ENCODE measurements at regions not wholly inside any gene's neighbourhood (a gene's known extent, or its start where the extent isn't known, plus 50 kb on each side); places are given as distances from the start of the nearest gene placed in this dataset.

GRCh38 chr13:50595196-50595595 is 248.3 kb downstream of the DLEU7 start:
- Histone ChIP-seq H3K4me1 (ENCODE audit: control insufficient read depth in 1 of 2, extremely low read depth in 1 of 2, insufficient read depth in 2 of 2, low read length in 2 of 2) (peaks cover 22 to 33% of the 10 kb centered on the region in 2 experiments), H3K9me3 (no peaks in the 10 kb centered on the region), H3K36me3 (ENCODE audit: control insufficient read depth in 2 of 2, extremely low read depth in 1 of 2, insufficient read depth in 1 of 2, low read length in 1 of 2) (no peaks in the 10 kb centered on the region), H3K4me3 (ENCODE audit: control insufficient read depth in 1 of 2, extremely low read depth in 1 of 2, low read length in 1 of 2) (no peak overlapping the region), H3K27ac (ENCODE audit: low read length) (peak overlapping the region; percentile 32), H3K27me3 (replicated peaks in 1 of 2; ENCODE audit: control insufficient read depth in 2 of 2, extremely low read depth in 1 of 2, insufficient read depth in 2 of 2, low read length in 1 of 2) (no peaks in the 10 kb centered on the region)
- POLR2A ChIA-PET: interaction anchor here in 1 of 2 donors (0.6 kb wide), 1 partner anchor 586 kb away, joined by 6 read pairs; no protein-coding TSS in a partner anchor
- H3K27ac Mint-ChIP-seq: peak overlapping the region; percentile 72 to 86
- CTCF ChIA-PET: interaction anchor here in 1 of 2 donors (0.7 kb wide), 1 partner anchor 317 kb away, joined by 4 read pairs; no protein-coding TSS in a partner anchor
- WGBS (ENCODE audit: insufficient coverage): no CpG with 5 or more reads among the region's 3 CpGs
- no peaks in the 10 kb centered on the region for H3K27me3 Mint-ChIP-seq
- no peaks in the 10 kb centered on the region for H3K36me3 Mint-ChIP-seq
- H3K9me3 Mint-ChIP-seq: no peaks in the 10 kb centered on the region
- H3K4me3 Mint-ChIP-seq: peak overlapping the region in 1 of 3 donors; percentile 43
- ATAC-seq (replicated peaks in 1 of 4): no peak
- H3K4me1 Mint-ChIP-seq: peaks cover 37 to 47% (median 44%) of the 10 kb centered on the region in 3 donors
- no peak for DNase-seq

DNA sequence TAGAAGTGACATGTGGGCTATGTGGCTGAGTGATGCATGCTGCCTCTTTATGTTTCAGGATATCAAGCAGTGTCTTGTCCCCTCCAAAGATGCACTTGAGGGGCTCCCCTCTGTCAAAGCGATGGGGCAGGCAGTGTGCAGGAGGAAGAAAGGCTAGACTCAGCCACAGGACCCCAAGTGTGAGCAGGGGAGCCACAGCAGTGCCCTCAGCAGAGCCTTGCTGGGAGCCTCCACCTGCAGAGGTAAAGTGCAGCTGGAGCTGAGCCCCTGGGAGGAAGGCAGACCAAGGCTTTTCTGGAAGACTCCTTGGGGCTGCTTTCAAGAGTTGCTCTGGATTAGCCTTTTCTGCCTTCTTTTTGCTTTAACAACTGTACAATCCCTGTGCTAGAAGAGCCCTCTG is 247.3 kb downstream of the DLEU7 start:
- H3K27ac Mint-ChIP-seq: no peak overlapping the region

DNA sequence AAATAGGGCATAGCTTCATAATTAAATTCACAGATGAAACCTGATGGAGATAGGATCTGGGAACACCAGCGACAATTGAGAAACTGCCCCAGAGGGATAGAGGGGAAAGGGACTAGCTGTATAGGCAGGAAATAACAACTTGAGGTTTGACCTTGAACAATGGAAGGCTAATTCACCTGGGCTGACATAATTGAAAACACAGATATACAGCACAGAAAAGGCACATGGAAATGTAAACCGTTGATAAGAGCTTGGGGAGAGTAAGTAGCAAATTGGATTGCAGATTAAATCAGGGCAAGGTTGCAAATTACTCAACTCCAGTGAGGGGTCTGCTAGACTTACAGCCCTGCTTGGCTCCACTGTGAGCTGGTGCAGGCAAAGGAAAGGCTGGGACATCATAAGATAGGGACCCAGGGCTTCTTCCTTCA is 246.7 kb downstream of the DLEU7 start:
- ATAC-seq (replicated peaks in 1 of 4): no peak
- CTCF ChIA-PET: interaction anchor here in 1 of 2 donors (0.6 to 0.7 kb wide), 4 partner anchors 22 to 1300 kb away, joined by 3 to 12 read pairs (median 6); no protein-coding TSS in a partner anchor

More for the DNA sequence above, 247.3 kb downstream of the DLEU7 start:
- ATAC-seq (replicated peaks in 1 of 4) (no peak), DNase-seq (no peak)
- CTCF ChIA-PET: no interaction called here
- H3K9me3 ChIP-seq: no peaks in the 10 kb centered on the region
- POLR2A ChIA-PET: no interaction called here
- H3K27me3 Mint-ChIP-seq: no peaks in the 10 kb centered on the region
- 67% methylated on average over 1 of the region's 1 CpG for WGBS (ENCODE audit: insufficient coverage)
- H3K27me3 ChIP-seq (replicated peaks in 1 of 2; ENCODE audit: control insufficient read depth in 2 of 2, extremely low read depth in 1 of 2, insufficient read depth in 2 of 2, low read length in 1 of 2): no peaks in the 10 kb centered on the region
- H3K4me1 Mint-ChIP-seq: peaks cover 37 to 47% (median 44%) of the 10 kb centered on the region in 3 donors
- no peak overlapping the region for H3K4me3 Mint-ChIP-seq
- H3K4me3 ChIP-seq (ENCODE audit: control insufficient read depth in 1 of 2, extremely low read depth in 1 of 2, low read length in 1 of 2): no peak overlapping the region
- no peaks in the 10 kb centered on the region for H3K36me3 ChIP-seq (ENCODE audit: control insufficient read depth in 2 of 2, extremely low read depth in 1 of 2, insufficient read depth in 1 of 2, low read length in 1 of 2)
- H3K36me3 Mint-ChIP-seq: no peaks in the 10 kb centered on the region
- peaks cover 22 to 33% of the 10 kb centered on the region in 2 experiments for H3K4me1 ChIP-seq (ENCODE audit: control insufficient read depth in 1 of 2, extremely low read depth in 1 of 2, insufficient read depth in 2 of 2, low read length in 2 of 2)
- no peak overlapping the region for H3K27ac ChIP-seq (ENCODE audit: low read length)
- H3K9me3 Mint-ChIP-seq: no peaks in the 10 kb centered on the region

GRCh38 chr13:50598338-50598737 is 245.2 kb downstream of the DLEU7 start:
- H3K27me3 Mint-ChIP-seq: no peaks in the 10 kb centered on the region
- no peaks in the 10 kb centered on the region for H3K36me3 Mint-ChIP-seq
- WGBS (ENCODE audit: insufficient coverage): no CpG with 5 or more reads among the region's 3 CpGs
- no peaks in the 10 kb centered on the region for H3K27me3 ChIP-seq (replicated peaks in 1 of 2; ENCODE audit: control insufficient read depth in 2 of 2, extremely low read depth in 1 of 2, insufficient read depth in 2 of 2, low read length in 1 of 2)
- DNase-seq: no peak
- H3K4me3 Mint-ChIP-seq: no peak overlapping the region
- no peak overlapping the region for H3K27ac ChIP-seq (ENCODE audit: low read length)
- no peaks in the 10 kb centered on the region for H3K9me3 ChIP-seq
- peaks cover 22 to 24% of the 10 kb centered on the region in 2 experiments for H3K4me1 ChIP-seq (ENCODE audit: control insufficient read depth in 1 of 2, extremely low read depth in 1 of 2, insufficient read depth in 2 of 2, low read length in 2 of 2)
- ChIA-PET CTCF (no interaction called here), POLR2A (no interaction called here)
- H3K27ac Mint-ChIP-seq: peak overlapping the region in 1 of 2 donors; percentile 0
- no peaks in the 10 kb centered on the region for H3K36me3 ChIP-seq (ENCODE audit: control insufficient read depth in 2 of 2, extremely low read depth in 1 of 2, insufficient read depth in 1 of 2, low read length in 1 of 2)
- no peak overlapping the region for H3K4me3 ChIP-seq (ENCODE audit: control insufficient read depth in 1 of 2, extremely low read depth in 1 of 2, low read length in 1 of 2)
- H3K4me1 Mint-ChIP-seq: peaks cover 28 to 36% (median 35%) of the 10 kb centered on the region in 3 donors
- no peaks in the 10 kb centered on the region for H3K9me3 Mint-ChIP-seq
- no peak for ATAC-seq (replicated peaks in 1 of 4)

More for the DNA sequence above, 246.7 kb downstream of the DLEU7 start:
- H3K36me3 Mint-ChIP-seq: no peaks in the 10 kb centered on the region
- H3K4me3 Mint-ChIP-seq: no peak overlapping the region
- DNase-seq: no peak
- H3K4me1 Mint-ChIP-seq: peaks cover 37 to 44% (median 44%) of the 10 kb centered on the region in 3 donors
- no peaks in the 10 kb centered on the region for H3K9me3 ChIP-seq
- H3K27ac ChIP-seq (ENCODE audit: low read length): no peak overlapping the region
- no peaks in the 10 kb centered on the region for H3K27me3 ChIP-seq (replicated peaks in 1 of 2; ENCODE audit: control insufficient read depth in 2 of 2, extremely low read depth in 1 of 2, insufficient read depth in 2 of 2, low read length in 1 of 2)
- POLR2A ChIA-PET: interaction anchor here (0.6 kb wide), 4 partner anchors 27 to 1262 kb away, joined by 3 to 10 read pairs (median 6); partner anchors contain the start of gene SPRYD7 (in 1 of the 2)
- H3K27ac Mint-ChIP-seq: no peak overlapping the region
- H3K4me3 ChIP-seq (ENCODE audit: control insufficient read depth in 1 of 2, extremely low read depth in 1 of 2, low read length in 1 of 2): no peak overlapping the region
- H3K9me3 Mint-ChIP-seq: no peaks in the 10 kb centered on the region
- 67% methylated on average over 1 of the region's 2 CpGs for WGBS (ENCODE audit: insufficient coverage)
- no peaks in the 10 kb centered on the region for H3K27me3 Mint-ChIP-seq
- H3K4me1 ChIP-seq (ENCODE audit: control insufficient read depth in 1 of 2, extremely low read depth in 1 of 2, insufficient read depth in 2 of 2, low read length in 2 of 2): peaks cover 22 to 33% of the 10 kb centered on the region in 2 experiments
- H3K36me3 ChIP-seq (ENCODE audit: control insufficient read depth in 2 of 2, extremely low read depth in 1 of 2, insufficient read depth in 1 of 2, low read length in 1 of 2): no peaks in the 10 kb centered on the region

- Histone ChIP-seq H3K4me3 (ENCODE audit: control insufficient read depth in 1 of 2, extremely low read depth in 1 of 2, low read length in 1 of 2) (no peak overlapping the region), H3K9me3 (no peaks in the 10 kb centered on the region), H3K4me1 (ENCODE audit: control insufficient read depth in 1 of 2, extremely low read depth in 1 of 2, insufficient read depth in 2 of 2, low read length in 2 of 2) (peaks cover 18 to 19% of the 10 kb centered on the region in 2 experiments), H3K27me3 (replicated peaks in 1 of 2; ENCODE audit: control insufficient read depth in 2 of 2, extremely low read depth in 1 of 2, insufficient read depth in 2 of 2, low read length in 1 of 2) (no peaks in the 10 kb centered on the region), H3K36me3 (ENCODE audit: control insufficient read depth in 2 of 2, extremely low read depth in 1 of 2, insufficient read depth in 1 of 2, low read length in 1 of 2) (no peaks in the 10 kb centered on the region), H3K27ac (ENCODE audit: low read length) (no peak overlapping the region)
- Mint-ChIP-seq H3K36me3 (no peaks in the 10 kb centered on the region), H3K9me3 (no peaks in the 10 kb centered on the region), H3K27me3 (no peaks in the 10 kb centered on the region), H3K27ac (no peak overlapping the region), H3K4me3 (no peak overlapping the region), H3K4me1 (peaks cover 22 to 31% (median 28%) of the 10 kb centered on the region in 3 donors)
- CTCF ChIA-PET: interaction anchor here in 1 of 2 donors (0.6 kb wide), 1 partner anchor 1004 kb away, joined by 4 read pairs; no protein-coding TSS in a partner anchor
- no CpG with 5 or more reads among the region's 5 CpGs for WGBS (ENCODE audit: insufficient coverage)
- ATAC-seq (replicated peaks in 1 of 4) (no peak), DNase-seq (no peak)
- POLR2A ChIA-PET: no interaction called here
These were observed 244.4 kb downstream of the DLEU7 start for GRCh38 chr13:50599046-50599445.

DNA sequence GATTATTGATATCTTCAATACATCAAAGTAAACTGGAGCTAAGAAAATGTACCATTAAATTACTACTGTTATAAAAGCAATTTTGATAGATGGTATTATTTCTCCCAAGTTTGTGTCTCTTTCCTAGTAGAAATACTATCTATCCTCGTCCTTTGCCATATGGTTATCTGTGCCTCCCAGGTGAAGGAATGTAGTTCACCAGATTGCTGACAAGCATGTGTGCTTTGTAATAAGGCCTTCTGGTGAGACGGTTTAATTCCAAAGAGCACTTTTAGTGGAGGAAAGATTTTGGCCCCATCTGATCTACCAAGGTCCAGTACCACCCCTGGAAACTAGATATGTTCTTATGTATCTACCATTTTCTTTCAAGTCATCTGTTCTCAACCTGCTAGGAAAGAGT is 243.6 kb downstream of the DLEU7 start:
- ChIA-PET CTCF (interaction anchor here in 1 of 2 donors (0.6 kb wide), 1 partner anchor 1005 kb away, joined by 4 read pairs; no protein-coding TSS in a partner anchor), POLR2A (no interaction called here)
- no peak overlapping the region for H3K4me3 Mint-ChIP-seq
- no peaks in the 10 kb centered on the region for H3K36me3 ChIP-seq (ENCODE audit: control insufficient read depth in 2 of 2, extremely low read depth in 1 of 2, insufficient read depth in 1 of 2, low read length in 1 of 2)
- no CpG with 5 or more reads among the region's 2 CpGs for WGBS (ENCODE audit: insufficient coverage)
- H3K36me3 Mint-ChIP-seq: no peaks in the 10 kb centered on the region
- H3K27ac Mint-ChIP-seq: no peak overlapping the region
- H3K27ac ChIP-seq (ENCODE audit: low read length): no peak overlapping the region
- no peaks in the 10 kb centered on the region for H3K27me3 ChIP-seq (replicated peaks in 1 of 2; ENCODE audit: control insufficient read depth in 2 of 2, extremely low read depth in 1 of 2, insufficient read depth in 2 of 2, low read length in 1 of 2)
- H3K9me3 Mint-ChIP-seq: no peaks in the 10 kb centered on the region
- DNase-seq (no peak), ATAC-seq (replicated peaks in 1 of 4) (no peak)
- H3K9me3 ChIP-seq: no peaks in the 10 kb centered on the region
- H3K4me1 Mint-ChIP-seq: peaks cover 14 to 22% (median 20%) of the 10 kb centered on the region in 3 donors
- H3K4me1 ChIP-seq (ENCODE audit: control insufficient read depth in 1 of 2, extremely low read depth in 1 of 2, insufficient read depth in 2 of 2, low read length in 2 of 2): peaks cover 10 to 13% of the 10 kb centered on the region in 2 experiments
- H3K27me3 Mint-ChIP-seq: no peaks in the 10 kb centered on the region
- H3K4me3 ChIP-seq (ENCODE audit: control insufficient read depth in 1 of 2, extremely low read depth in 1 of 2, low read length in 1 of 2): no peak overlapping the region

All from T-cell (primary cell).